Neutrophil (primary cell): ENCODE measurements at regions not wholly inside any gene's neighbourhood (a gene's known extent, or its start where the extent isn't known, plus 50 kb on each side); places are given as distances from the start of the nearest gene placed in this dataset.
"Not testable (repeated sequence)": the region's sequence is repeated elsewhere in the genome, so short reads cannot be mapped to it uniquely, and the experiment has no call there.

ENCODE experiments used
- H3K27ac ChIP-seq: fragments of 200-600 bp; sonication (generic); 2 replicates; pipeline ENCODE4 v1.5.1; 2016; ENCODE audit warnings: mild to moderate bottlenecking, moderate library complexity
- H3K27me3 ChIP-seq: fragments of 200-600 bp; sonication (generic); 2 replicates; pipeline ENCODE4 v1.6.0; 2016; ENCODE audit warnings: mild to moderate bottlenecking
- H3K36me3 ChIP-seq: fragments of 200-600 bp; sonication (generic); 2 replicates; pipeline ENCODE4 v1.5.1; 2017
- H3K4me1 ChIP-seq, 2 experiments: fragments of 200-600 bp in 1 of 2; sonication (generic) in 1 of 2; 1 replicate in 1 of 2; 2 replicates in 1 of 2; pipeline versions ENCODE4 v1.5.1 to v1.6.1; 2013 to 2016; ENCODE audit warnings: low read depth in 1 of 2, low read length in 1 of 2, mild to moderate bottlenecking in 1 of 2, moderate library complexity in 1 of 2; ENCODE audit not compliant: control insufficient read depth in 1 of 2, insufficient read depth in 1 of 2
- H3K4me3 ChIP-seq, 2 experiments: fragments of 200-600 bp in 1 of 2; sonication (generic) in 1 of 2; 1 replicate in 1 of 2; 2 replicates in 1 of 2; pipeline ENCODE4 v1.5.1; 2013 to 2016; ENCODE audit warnings: low read depth in 1 of 2, low read length in 1 of 2, mild to moderate bottlenecking in 1 of 2, moderate library complexity in 1 of 2
- H3K9me3 ChIP-seq: fragments of 200-600 bp; sonication (generic); 2 replicates; pipeline ENCODE4 v1.5.1; 2016
- TF ChIP-seq, protein P1 (sequence below): fragments of 200-600 bp; sonication (generic); IDR thresholded peaks from 2 replicates; pipeline ENCODE4 v1.5.1; 2016; ENCODE audit warnings: antibody characterized with exemption

DNA sequence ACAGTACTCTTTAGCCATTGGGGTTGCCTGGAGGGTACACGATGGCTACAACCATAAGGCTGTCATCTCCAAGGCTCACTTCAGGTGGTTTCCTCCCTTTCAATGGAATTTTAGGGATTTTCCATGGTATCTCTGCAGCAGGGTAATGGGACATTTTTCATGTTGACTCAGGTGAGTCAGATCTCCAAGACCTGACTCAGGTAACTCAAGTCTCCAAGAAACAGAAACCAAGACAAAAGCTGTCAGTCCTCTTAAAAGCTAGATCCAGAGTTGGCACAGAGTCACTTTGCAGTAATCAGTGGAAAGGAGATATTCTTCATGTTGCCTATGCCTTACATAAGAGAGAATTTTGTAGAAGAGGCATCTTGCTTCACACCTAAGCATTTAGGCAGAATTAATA is 375.8 kb upstream of the ARPP21 start:
- Histone ChIP-seq H3K27ac (no peak overlapping the region), H3K27me3 (no peaks in the 10 kb centered on the region), H3K9me3 (no peaks in the 10 kb centered on the region), H3K36me3 (no peaks in the 10 kb centered on the region), H3K4me3 (no peak overlapping the region), H3K4me1 (no peaks in the 10 kb centered on the region)
- TF ChIP-seq, protein P1, sequence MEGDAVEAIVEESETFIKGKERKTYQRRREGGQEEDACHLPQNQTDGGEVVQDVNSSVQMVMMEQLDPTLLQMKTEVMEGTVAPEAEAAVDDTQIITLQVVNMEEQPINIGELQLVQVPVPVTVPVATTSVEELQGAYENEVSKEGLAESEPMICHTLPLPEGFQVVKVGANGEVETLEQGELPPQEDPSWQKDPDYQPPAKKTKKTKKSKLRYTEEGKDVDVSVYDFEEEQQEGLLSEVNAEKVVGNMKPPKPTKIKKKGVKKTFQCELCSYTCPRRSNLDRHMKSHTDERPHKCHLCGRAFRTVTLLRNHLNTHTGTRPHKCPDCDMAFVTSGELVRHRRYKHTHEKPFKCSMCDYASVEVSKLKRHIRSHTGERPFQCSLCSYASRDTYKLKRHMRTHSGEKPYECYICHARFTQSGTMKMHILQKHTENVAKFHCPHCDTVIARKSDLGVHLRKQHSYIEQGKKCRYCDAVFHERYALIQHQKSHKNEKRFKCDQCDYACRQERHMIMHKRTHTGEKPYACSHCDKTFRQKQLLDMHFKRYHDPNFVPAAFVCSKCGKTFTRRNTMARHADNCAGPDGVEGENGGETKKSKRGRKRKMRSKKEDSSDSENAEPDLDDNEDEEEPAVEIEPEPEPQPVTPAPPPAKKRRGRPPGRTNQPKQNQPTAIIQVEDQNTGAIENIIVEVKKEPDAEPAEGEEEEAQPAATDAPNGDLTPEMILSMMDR: no peak

DNA sequence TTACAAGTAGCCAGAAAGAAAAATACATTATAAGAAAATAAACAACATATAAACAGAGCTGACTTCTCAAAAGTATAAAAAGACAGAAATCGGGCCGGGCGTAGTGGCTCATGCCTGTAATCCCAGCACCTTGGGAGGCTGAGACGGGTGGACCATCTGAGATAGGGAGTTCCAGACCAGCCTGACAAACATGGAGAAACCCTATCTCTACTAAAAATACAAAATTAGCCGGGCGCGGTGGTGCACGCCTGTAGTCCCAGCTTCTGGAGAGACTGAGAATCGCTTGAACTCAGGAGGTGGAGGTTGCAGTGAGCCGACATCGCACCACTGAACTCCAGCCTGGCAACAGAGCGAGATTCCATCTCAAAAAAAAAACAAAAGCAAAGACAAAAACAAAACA is 373.3 kb upstream of the ARPP21 start:
- not testable (repeated sequence) for H3K9me3 ChIP-seq, H3K27ac ChIP-seq, H3K4me1 ChIP-seq, H3K36me3 ChIP-seq, H3K27me3 ChIP-seq, H3K4me3 ChIP-seq

DNA sequence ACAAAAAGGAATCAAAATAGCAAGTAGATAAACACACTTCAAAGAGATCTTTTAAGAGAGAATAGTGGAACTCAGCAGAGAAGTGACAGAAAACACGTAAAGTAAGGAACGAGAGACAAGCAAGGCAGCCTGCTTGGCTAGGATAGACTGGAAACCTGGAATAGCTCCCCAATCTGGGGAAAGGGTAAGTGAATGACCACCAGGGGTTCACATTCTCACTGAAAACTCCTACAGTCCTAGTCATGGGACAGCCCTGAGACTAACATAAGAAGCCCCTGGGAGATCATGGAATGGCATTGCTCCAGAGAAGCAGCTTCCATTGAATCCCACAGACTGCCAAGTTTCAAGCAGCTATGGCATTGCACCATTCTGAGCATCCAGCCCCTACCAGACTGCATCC is 363.6 kb upstream of the ARPP21 start:
- Histone ChIP-seq H3K4me1 (no peaks in the 10 kb centered on the region), H3K27ac (no peak overlapping the region), H3K36me3 (no peaks in the 10 kb centered on the region), H3K4me3 (no peak overlapping the region), H3K27me3 (no peaks in the 10 kb centered on the region), H3K9me3 (peaks cover 4% of the 10 kb centered on the region)
- TF ChIP-seq, protein P1: no peak

DNA sequence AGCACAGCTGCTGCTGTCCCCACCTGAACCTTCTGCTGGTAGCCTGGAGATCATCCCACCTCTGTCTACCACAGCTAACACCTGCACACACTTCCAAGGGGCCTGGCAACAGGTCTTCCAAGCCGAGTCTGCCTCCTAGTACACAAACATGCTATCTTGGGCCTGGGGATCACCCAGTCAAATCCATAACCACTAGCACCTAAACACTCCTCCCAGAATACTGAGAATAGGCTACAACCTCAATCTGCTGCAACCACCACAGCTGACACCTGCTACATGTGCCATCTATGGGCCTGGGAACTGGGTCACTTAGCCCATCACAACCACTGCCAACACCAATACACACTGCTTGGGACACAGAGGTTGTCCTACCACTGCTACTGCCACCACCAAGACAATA is 362.8 kb upstream of the ARPP21 start:
- no peak overlapping the region for H3K27ac ChIP-seq
- no peak overlapping the region for H3K4me3 ChIP-seq
- no peaks in the 10 kb centered on the region for H3K36me3 ChIP-seq
- H3K27me3 ChIP-seq: no peaks in the 10 kb centered on the region
- no peaks in the 10 kb centered on the region for H3K4me1 ChIP-seq
- H3K9me3 ChIP-seq: peaks cover 4% of the 10 kb centered on the region
- TF ChIP-seq, protein P1: no peak

DNA sequence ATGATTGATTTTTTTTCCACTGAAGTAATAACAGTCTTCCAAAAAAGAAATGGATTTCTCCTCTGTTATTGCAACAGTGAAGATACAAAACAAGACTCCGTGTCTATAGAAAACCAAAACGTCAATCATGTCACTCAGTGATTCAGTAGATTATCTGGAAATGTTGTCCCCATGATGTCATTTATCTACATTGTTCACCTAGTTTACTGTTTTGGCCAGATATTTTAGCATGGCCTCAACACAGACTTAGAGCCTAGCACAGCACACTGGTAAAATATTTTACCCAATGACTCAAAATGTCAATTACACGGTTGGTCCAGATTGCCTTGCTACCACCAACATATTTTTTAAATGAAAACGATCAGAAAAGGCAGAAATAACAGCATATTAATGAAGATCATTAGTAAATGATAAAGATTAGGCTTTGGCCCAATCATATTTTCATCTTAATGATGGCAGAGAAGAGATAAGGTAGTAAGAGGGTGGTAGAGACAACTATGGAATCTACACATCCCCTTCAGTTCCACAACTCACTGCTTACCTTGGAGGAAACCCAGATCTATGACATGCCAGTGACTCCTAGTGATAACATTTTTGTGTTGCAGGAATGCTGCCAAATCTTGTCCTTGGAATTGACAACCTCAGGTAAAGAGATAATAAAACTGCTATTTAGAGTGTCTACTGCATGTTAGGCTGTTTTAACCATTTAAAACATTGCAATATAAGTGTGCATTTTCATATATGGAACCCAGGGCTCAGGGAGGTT is 347.7 kb upstream of the ARPP21 start:
- H3K4me1 ChIP-seq: no peaks in the 10 kb centered on the region
- no peak overlapping the region for H3K27ac ChIP-seq
- H3K9me3 ChIP-seq: no peaks in the 10 kb centered on the region
- no peaks in the 10 kb centered on the region for H3K36me3 ChIP-seq
- no peak overlapping the region for H3K4me3 ChIP-seq
- no peaks in the 10 kb centered on the region for H3K27me3 ChIP-seq
- TF ChIP-seq, protein P1: no peak

DNA sequence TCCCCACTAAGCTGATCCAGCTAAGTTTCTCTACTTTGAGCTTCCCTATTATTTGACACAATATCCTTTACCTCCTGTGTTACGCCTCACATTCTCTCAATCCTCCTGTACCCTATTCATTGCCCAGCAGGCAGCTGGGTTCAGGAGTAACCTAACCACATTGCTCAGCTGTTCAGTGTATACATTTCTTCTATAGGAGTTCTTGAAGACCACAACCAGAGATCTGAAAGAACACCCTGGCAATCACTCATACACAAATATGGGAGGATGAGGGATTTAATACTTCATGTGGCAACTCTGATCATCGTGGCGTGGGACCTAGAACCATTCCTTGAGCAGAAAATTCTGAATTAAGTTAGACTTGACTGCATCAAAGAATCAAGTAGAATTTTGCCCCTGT is 346.8 kb upstream of the ARPP21 start:
- Histone ChIP-seq H3K9me3 (no peaks in the 10 kb centered on the region), H3K36me3 (no peaks in the 10 kb centered on the region), H3K4me3 (no peak overlapping the region), H3K27me3 (no peaks in the 10 kb centered on the region), H3K27ac (no peak overlapping the region), H3K4me1 (no peaks in the 10 kb centered on the region)
- TF ChIP-seq, protein P1: no peak
